NCI-H1694 treated with DMSO at 0.1 percent for 48 hours (cell line): ENCODE measurements at regions not wholly inside any gene's neighbourhood (a gene's known extent, or its start where the extent isn't known, plus 50 kb on each side); places are given as distances from the start of the nearest gene placed in this dataset.

ENCODE experiments used
- DNase-seq: peaks from one replicate; lab custom pipeline; 2025; lab: John Stamatoyannopoulos, UW

DNA sequence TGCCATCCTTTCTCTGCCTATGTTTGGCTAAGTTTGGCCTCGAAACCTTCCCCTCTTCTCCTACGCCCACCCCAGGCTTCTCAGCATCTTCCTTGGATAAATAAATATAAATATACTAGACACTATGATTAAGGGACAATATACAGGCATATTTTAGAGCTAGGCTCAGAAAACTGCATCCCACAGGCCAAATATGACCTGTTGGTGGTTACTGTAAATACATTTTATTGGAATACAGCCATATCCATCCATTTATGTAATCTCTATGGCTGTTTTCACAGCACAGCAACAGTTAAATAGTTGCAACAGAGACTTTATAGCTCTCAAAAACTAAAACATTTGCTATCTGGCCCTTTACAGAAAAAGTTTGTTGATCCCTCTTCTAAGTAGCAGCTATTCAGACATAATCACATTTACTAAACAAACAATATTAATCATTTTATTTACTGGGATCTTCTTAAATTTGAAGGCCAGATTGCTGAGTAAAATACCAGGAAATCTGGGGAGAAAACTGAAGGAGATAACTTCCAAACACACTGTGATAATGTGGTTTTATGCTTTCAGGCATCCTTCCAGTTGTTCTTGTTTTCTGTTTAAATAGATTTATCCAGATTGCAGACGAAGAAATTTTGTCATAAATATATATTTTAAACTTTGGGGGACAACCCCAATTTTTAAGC, 269.7 kb upstream of the THRB start:
- no peak for DNase-seq

- no peak for DNase-seq
Measured at GRCh38 chr3:24765399-24765798, 270.7 kb upstream of the THRB start.

DNA sequence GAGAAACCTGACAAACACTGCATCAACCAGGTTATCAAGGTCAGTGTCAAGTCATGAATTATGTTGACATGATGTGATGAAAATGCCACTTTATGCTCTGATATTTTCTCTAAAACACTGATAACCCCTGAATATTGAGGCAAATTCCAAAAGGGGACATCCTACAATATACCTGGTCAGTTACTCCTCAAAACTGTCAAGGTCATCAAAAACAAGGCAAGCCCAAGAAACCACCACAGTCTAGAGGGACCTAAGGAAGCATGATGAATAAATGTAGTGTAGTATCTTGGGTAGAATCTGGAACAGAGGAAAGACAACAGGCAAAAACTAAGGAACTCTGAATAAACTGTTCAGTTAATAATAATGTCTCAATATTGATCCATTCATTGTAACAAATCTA, 275.3 kb upstream of the THRB start:
- DNase-seq: no peak

GRCh38 chr3:24773798-24774197, 279.1 kb upstream of the THRB start:
- DNase-seq: peak; percentile 71

DNA sequence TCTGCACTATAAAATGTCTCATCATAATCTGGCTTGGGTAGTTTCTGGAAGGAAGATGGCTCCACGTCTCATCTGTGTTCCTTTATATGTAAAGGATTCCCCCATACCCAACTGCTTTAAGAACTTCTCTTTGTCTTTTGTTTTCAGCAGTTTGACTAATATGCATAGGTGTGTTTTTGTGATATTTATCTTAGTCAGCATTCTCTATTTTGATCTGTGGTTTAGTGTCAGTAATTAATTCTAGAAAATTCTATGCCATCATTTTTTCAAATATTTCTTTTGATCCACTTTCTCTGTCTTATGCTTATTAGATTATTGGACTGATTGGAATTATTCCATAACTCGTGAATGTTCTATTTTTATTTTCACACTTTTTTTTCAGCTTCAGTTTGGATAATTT, 286.3 kb upstream of the THRB start:
- no peak for DNase-seq

DNA sequence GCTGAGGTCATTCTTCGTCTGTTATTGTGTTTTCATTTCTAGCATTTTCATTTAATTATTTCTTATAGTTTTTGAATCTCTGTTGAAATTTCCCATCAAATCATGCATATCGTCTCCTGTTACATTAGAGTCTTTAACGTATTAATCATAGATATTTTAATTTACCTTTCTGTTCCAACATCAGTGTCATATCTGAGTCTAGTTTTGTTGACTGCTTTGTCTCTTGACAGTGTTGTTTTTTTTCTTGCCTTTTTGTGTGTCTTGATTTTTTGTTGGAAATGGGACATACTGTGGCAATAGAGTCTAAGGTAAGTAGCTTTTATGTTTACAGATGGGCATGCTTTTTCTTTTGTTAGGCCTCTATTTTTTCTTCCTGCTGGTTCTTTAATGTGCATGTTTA, 286.8 kb upstream of the THRB start:
- DNase-seq: no peak

DNA sequence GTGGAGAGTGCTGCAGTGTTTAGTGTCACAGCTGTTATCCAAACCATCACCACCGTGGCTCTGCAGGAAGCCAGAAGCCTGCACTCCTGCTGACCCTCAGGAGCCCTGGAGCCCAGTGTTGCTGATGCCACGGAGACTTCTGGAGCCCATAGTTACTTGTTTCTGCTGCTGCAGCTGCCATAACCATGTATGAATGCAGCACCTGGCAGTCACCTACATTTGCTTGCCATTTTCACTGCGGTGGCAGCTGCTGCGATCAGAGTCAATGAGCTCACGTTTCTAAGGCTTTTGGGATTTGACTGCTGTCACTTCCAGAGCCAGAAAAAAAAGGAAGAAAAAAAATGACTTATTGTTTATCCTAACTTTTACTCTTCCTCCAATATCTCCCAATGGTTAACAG, 299.2 kb upstream of the THRB start:
- DNase-seq: no peak

DNA sequence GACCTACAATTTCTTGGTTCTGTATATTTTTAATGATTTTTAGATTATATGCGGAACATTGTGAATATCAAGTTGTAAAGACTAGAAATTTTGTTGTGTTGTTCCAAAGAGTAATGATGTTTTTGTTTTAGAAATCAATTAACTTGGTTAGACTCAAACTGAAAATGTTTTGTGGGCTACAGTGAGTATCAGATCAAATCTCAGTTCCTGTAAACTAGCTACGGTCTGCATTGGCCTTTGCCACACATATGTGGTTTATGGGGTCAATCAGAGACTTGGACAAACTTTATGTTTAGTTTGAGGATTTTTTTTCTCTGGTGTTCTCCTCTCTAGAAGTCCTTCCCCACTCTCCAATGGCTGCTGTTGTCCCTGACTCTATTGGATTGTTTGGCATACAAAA, 308.0 kb upstream of the THRB start:
- no peak for DNase-seq

- DNase-seq: no peak
Measured at GRCh38 chr3:24804095-24804494, 309.4 kb upstream of the THRB start.

DNA sequence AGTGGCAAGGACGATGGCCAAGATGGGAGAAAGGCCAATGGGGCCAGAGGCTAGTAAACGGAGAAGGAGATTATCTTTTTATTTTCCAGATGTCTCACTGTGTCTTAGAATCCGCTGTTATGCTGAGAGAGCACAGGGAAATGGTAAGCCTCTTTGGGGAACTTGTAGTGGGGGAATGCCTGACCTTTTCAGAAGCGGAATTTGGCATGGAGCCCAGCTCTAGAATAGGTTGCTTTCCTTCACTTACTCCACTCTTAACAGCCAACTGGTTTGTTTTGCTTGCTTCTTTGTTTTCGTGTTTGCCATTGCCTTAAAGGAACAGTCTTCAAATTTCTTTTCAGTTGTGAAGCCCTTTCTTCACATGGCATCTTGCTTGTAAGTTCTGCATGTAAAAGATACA, 316.2 kb upstream of the THRB start:
- DNase-seq: no peak

GRCh38 chr3:24812116-24812515, 317.5 kb upstream of the THRB start:
- DNase-seq: no peak

- no peak for DNase-seq
Measured at GRCh38 chr3:24818055-24818454, 323.4 kb upstream of the THRB start.

DNA sequence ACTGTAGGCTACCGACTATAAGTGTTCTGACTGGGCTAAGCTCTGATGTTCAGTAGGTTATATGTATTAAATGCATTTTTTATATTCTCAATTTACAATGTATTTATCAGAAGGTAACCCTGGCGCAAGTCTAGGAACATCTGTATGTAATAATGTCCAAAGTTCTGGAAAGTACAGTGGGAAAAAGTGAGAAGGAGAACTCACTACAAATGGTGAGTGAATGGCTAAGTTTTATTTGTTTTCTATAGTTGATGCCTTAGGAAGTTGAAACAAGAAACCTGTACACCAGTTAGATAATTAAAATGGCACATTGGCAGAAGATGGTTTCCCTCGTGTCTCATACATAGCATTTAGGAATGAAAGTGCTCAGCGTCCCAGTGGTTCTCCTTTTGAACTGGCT, 333.4 kb upstream of the THRB start:
- no peak for DNase-seq

- DNase-seq: no peak
Measured at GRCh38 chr3:24828551-24828950, 333.9 kb upstream of the THRB start.

- no peak for DNase-seq
Measured at GRCh38 chr3:24829011-24829581, 334.4 kb upstream of the THRB start.

- no peak for DNase-seq
Measured at GRCh38 chr3:24829629-24830229, 335.1 kb upstream of the THRB start.

GRCh38 chr3:24830230-24831152, 335.8 kb upstream of the THRB start:
- no peak for DNase-seq

DNA sequence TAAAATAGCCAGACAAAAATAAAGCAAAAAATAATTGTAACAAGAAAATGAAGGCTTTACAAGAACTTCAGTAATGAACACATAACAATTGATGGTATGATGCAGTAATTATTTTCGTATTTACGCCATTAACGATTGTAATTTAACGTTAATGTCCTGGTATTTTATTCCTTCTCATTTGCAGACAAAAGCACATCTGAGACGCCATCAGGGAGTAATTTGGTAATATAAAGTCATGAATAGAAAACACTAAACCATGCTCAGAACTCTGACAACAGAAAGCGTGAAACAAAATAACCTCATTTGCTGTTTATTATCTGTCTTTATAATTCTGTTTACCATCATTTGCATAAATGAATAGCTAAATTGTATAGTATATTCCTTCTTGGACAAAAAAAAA, 336.6 kb upstream of the THRB start:
- no peak for DNase-seq

DNA sequence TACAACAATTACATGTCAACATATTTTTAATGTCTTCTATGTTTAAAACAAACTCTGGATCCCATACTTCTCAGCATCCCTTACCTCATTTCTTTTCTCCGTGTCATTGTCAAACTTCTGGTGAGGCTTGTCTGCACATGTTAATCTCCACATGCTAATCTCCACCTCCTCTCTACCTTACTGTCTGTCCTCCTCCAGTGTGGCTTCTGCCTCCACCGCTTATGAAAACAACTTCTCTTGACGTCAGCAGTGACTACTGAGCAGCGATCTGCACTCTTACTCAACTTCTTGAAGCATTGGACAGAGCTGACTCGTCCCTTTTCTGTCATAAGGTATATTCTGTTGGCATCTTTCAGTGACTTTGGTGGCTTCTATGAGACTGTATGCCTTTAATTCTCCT, 338.2 kb upstream of the THRB start:
- no peak for DNase-seq

GRCh38 chr3:24834442-24834841, 339.8 kb upstream of the THRB start:
- no peak for DNase-seq

- DNase-seq: no peak
Measured at GRCh38 chr3:24835510-24835909, 340.9 kb upstream of the THRB start.

- no peak for DNase-seq
Measured at GRCh38 chr3:24837601-24838000, 343.0 kb upstream of the THRB start.

DNA sequence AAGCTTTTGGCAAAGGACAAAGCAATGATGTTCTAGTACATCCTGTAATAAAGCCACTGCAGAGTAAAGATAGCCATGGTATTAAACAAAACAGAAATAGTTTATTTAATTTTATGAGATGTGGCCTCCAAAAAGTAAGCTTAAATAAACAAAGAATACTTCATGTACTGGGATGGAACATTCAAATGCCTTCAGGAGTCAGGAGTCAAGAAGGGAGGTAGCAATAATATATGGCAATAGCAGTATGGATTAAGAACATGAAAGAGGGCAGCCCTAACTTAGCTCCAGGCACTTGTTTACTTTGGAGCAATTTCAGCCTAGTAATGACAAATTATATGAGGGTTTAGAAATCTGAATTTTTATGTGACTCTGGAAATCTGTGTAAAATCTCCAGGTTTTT, 343.9 kb upstream of the THRB start:
- no peak for DNase-seq
